HG03025 (cell line): ENCODE measurements at regions not wholly inside any gene's neighbourhood (a gene's known extent, or its start where the extent isn't known, plus 50 kb on each side); places are given as distances from the start of the nearest gene placed in this dataset.

Source experiments
- ATAC-seq: cut with Tn5 transposase; IDR thresholded peaks from one replicate; pipeline ENCODE4 v1.9.1; 2021; ENCODE audit warnings: mild to moderate bottlenecking, moderate library complexity; ENCODE audit not compliant: unreplicated experiment, low FRiP score

GRCh38 chr19:29263305-29264135 lies 50.6 kb upstream of the UQCRFS1 start:
- no peak for ATAC-seq

GRCh38 chr19:29264897-29265296 lies 51.9 kb upstream of the UQCRFS1 start:
- ATAC-seq = no peak

- no peak for ATAC-seq
These were observed 52.5 kb upstream of the UQCRFS1 start for GRCh38 chr19:29265436-29265835.

- ATAC-seq = no peak
These were observed 53.0 kb upstream of the UQCRFS1 start for GRCh38 chr19:29266001-29266400.

- no peak for ATAC-seq
These were observed 53.7 kb upstream of the UQCRFS1 start for GRCh38 chr19:29266603-29267002.

GRCh38 chr19:29267701-29268100 lies 54.8 kb upstream of the UQCRFS1 start:
- no peak for ATAC-seq

GRCh38 chr19:29268103-29268502 lies 55.2 kb upstream of the UQCRFS1 start:
- no peak for ATAC-seq

- ATAC-seq = no peak
These were observed 55.9 kb upstream of the UQCRFS1 start for GRCh38 chr19:29268721-29269393.

- no peak for ATAC-seq
These were observed 56.7 kb upstream of the UQCRFS1 start for GRCh38 chr19:29269641-29270040.

GRCh38 chr19:29271341-29271740 lies 58.4 kb upstream of the UQCRFS1 start:
- ATAC-seq = no peak

- no peak for ATAC-seq
These were observed 59.0 kb upstream of the UQCRFS1 start for GRCh38 chr19:29271911-29272310.

GRCh38 chr19:29273000-29273640 lies 60.2 kb upstream of the UQCRFS1 start:
- no peak for ATAC-seq

- no peak for ATAC-seq
These were observed 62.3 kb upstream of the UQCRFS1 start for GRCh38 chr19:29275266-29275665.

- ATAC-seq = peak; percentile 96
These were observed 64.2 kb upstream of the UQCRFS1 start for GRCh38 chr19:29277102-29277501.

- no peak for ATAC-seq
These were observed 65.8 kb upstream of the UQCRFS1 start for GRCh38 chr19:29278716-29279115.

- no peak for ATAC-seq
These were observed 70.4 kb upstream of the UQCRFS1 start for GRCh38 chr19:29283366-29283765.

- no peak for ATAC-seq
These were observed 72.3 kb upstream of the UQCRFS1 start for GRCh38 chr19:29285187-29285687.

- ATAC-seq = no peak
These were observed 72.9 kb upstream of the UQCRFS1 start for GRCh38 chr19:29285878-29286277.

- no peak for ATAC-seq
These were observed 74.1 kb upstream of the UQCRFS1 start for GRCh38 chr19:29287061-29287460.

- no peak for ATAC-seq
These were observed 75.3 kb upstream of the UQCRFS1 start for GRCh38 chr19:29288256-29288655.

- no peak for ATAC-seq
These were observed 76.1 kb upstream of the UQCRFS1 start for GRCh38 chr19:29289020-29289419.
